ENCODE measurements at regions not wholly inside any gene's neighbourhood (a gene's known extent, or its start where the extent isn't known, plus 50 kb on each side); places are given as distances from the start of the nearest gene placed in this dataset.

DNA sequence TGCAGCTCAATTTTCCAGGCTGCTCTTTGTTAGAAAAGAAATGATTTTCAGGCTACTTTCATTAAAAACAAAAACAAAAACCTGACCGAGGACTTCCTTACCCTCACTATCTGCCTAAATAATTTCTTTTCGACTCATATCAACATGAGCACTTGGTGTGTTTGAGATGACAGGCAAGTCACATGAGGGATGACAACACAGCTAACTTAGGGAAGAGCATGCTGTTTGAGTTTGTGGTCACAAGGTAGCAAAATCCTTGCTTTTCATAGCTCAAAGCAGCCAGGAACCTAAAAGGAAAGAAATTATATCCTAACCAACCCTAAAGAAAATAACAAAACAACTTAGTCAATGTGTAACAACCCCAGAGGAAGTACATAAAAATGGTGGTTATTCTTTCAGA lies 459.5 kb downstream of the KIF16B start:
- peak; percentile 47 for DNase-seq

DNA sequence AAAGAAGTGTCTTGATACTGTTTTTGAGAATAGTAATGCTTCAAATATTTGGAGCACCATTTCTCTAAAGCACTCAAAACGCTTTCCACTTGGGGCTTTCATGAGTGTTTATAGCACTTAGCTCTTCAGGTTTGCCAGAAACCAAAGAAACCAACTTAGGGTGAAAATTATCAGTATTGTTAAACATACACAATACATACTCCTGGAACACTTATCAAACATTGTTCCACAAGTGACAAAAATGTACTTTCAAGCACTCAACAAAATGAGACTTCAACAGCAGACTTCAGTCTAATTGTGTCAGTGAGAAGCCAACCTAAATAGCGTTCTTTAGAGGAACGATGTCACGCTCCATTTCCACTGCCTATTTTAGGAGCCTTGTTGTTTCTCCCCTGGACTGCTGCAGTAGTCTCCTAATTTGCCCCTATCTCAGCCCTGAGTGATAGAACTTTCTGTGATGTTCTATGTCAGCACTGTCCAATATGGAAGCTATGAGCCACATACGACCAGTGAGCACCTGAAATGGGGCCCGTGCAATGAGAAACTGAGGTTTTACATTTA lies 461.3 kb downstream of the KIF16B start:
- no peak for DNase-seq

- DNase-seq = no peak
Observed at GRCh38 chr20:16111172-16111832, 461.9 kb downstream of the KIF16B start.

DNA sequence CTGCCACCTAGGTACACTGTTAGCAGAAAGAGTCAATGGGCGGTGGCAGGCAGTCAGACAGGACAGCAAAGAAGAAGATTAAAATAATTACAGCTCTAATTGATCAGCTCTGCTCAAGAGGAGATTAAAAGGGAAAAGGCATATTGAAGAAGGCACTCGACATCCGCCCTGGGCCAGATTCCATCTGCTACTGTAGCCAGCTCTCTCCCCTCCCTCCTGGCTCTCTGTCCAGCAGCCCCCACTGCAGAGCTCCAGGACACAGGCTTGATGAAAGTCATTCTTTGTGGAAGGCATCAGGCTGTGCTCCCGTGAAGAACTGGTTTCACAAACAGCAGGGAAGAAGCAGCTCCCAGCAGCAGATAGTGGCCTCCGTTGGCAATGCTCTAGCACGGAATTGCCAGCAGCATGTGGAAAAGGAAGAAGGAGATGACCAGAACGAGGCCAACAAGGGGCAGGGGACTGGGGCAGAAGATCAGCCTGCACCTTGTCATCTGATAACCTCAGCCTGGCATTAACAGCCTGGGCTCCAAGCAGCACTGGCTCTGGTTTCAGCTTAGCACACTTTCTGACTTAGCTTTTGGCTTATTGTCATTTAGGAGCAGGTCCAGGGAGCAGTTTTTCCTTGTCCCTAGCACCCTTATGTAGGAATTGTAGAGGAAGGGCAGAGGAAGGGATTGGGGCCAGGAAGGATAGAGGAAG lies 465.9 kb downstream of the KIF16B start:
- no peak for DNase-seq

DNA sequence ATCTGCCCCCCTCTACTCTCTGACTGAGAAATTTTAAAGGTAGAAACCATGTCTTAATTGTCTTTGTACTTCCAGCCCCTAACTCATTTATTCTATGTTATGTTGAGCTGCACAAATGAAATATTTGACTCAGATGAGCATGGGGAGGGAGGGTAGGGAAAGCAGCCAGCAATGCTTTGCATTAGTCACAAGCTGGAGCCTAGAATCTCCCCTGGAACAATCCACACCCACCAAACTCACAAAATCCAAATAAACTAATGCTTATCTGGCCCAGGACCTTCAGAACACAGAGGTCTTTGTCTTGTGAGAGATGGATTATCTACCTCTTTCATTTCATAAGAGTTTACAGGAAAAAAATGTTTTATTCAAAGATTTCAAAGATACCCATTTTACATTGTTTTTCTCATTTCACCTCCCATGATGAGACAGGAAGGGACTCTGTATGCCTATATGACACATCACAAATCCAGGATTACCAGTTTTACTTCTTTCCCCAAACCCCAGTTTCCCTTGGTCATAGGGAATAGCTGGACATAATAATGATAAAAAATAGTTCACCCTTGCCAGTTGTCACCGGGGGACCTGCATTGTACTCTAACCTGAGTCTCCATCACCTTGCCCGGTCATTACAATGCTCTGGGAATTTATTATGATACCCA lies 466.9 kb downstream of the KIF16B start:
- DNase-seq = no peak

DNA sequence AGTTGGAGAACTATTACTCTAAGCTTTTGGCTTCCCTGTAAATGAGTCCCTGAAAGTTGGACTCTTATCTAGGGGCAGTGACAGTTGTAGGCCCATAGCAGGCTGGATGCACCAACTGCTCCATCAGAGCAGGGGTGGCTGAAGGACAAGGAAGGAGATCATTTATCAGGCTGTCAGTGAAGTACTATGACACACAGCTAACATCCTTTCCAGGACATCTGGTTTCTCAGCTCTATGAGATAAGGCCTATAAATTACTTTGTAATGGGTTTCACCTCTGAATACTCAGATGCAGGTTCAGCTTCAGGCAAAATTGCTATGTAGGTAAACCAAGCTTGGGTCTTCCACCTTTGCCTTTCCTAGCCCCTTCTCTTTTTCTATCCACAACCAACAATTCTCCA lies 468.5 kb downstream of the KIF16B start:
- peak; percentile 14 for DNase-seq

Measured in OCI-M1 (cell line).